BE2C (cell line): ENCODE measurements at regions not wholly inside any gene's neighbourhood (a gene's known extent, or its start where the extent isn't known, plus 50 kb on each side); places are given as distances from the start of the nearest gene placed in this dataset.
A peak's percentile ranks its signal among the peaks of the same experiment; 100 is the strongest.

Experiments
- DNase-seq: peaks from one replicate; pipeline ENCODE4 v3.0.0-alpha.2; 2020
- H3K27me3 ChIP-seq: fragments of 250-450 bp; sonication (Bioruptor Pico); 2 replicates; pipeline ENCODE4 v1.5.1; 2020; ENCODE audit warnings: mild to moderate bottlenecking
- H3K36me3 ChIP-seq: fragments of 250-450 bp; sonication (Bioruptor Pico); 2 replicates; pipeline ENCODE4 v1.5.1; 2020; ENCODE audit warnings: mild to moderate bottlenecking
- H3K4me1 ChIP-seq: fragments of 250-450 bp; sonication (Bioruptor Pico); 2 replicates; pipeline ENCODE4 v1.5.1; 2020
- H3K4me3 ChIP-seq: 2 replicates; pipeline ENCODE4 v1.5.1; 2011; ENCODE audit warnings: low read depth, low read length
- H3K9me3 ChIP-seq: fragments of 250-450 bp; sonication (Bioruptor Pico); 2 replicates; pipeline ENCODE4 v1.5.1; 2020
- CTCF ChIP-seq: IDR thresholded peaks from 2 replicates; pipeline ENCODE4 v1.5.1; 2012; ENCODE audit warnings: mild to moderate bottlenecking, low read depth, low read length

GRCh38 chr5:67908126-67908765 lies 307.3 kb upstream of the PIK3R1 start:
- DNase-seq = peak; percentile 40
- Histone ChIP-seq H3K4me1 (peaks cover 2% of the 10 kb centered on the region; the same call in 1 of the 2 replicates), H3K9me3 (no peaks in the 10 kb centered on the region; the same call in 1 of the 2 replicates), H3K4me3 (no peak overlapping the region), H3K27me3 (no peaks in the 10 kb centered on the region), H3K36me3 (no peaks in the 10 kb centered on the region)
- TF ChIP-seq CTCF = no peak

- H3K36me3 ChIP-seq = no peaks in the 10 kb centered on the region
- H3K4me1 ChIP-seq = peaks cover 2% of the 10 kb centered on the region; the same call in 1 of the 2 replicates
- DNase-seq = no peak
- no peaks in the 10 kb centered on the region for H3K27me3 ChIP-seq
- H3K4me3 ChIP-seq = no peak overlapping the region
- no peaks in the 10 kb centered on the region; the same call in 1 of the 2 replicates for H3K9me3 ChIP-seq
- no peak for TF ChIP-seq CTCF
These were observed 311.2 kb upstream of the PIK3R1 start for GRCh38 chr5:67904366-67904765.

- H3K36me3 ChIP-seq = no peaks in the 10 kb centered on the region
- H3K4me3 ChIP-seq = no peak overlapping the region
- H3K4me1 ChIP-seq = peaks cover 2% of the 10 kb centered on the region; the same call in 1 of the 2 replicates
- DNase-seq = no peak
- no peaks in the 10 kb centered on the region for H3K27me3 ChIP-seq
- no peaks in the 10 kb centered on the region; the same call in 1 of the 2 replicates for H3K9me3 ChIP-seq
- TF ChIP-seq CTCF = no peak
These were observed 311.9 kb upstream of the PIK3R1 start for GRCh38 chr5:67903656-67904055.

GRCh38 chr5:67903121-67903520 lies 312.4 kb upstream of the PIK3R1 start:
- no peak for TF ChIP-seq CTCF
- peaks cover 1% of the 10 kb centered on the region; the same call in 1 of the 2 replicates for H3K4me1 ChIP-seq
- no peaks in the 10 kb centered on the region for H3K27me3 ChIP-seq
- no peaks in the 10 kb centered on the region for H3K36me3 ChIP-seq
- H3K9me3 ChIP-seq = no peaks in the 10 kb centered on the region; the same call in 1 of the 2 replicates
- H3K4me3 ChIP-seq = no peak overlapping the region
- DNase-seq = no peak

- no peak for DNase-seq
- no peak for TF ChIP-seq CTCF
- no peak overlapping the region for H3K4me3 ChIP-seq
- H3K4me1 ChIP-seq = no peaks in the 10 kb centered on the region
- no peaks in the 10 kb centered on the region; the same call in 1 of the 2 replicates for H3K9me3 ChIP-seq
- H3K36me3 ChIP-seq = no peaks in the 10 kb centered on the region
- no peaks in the 10 kb centered on the region for H3K27me3 ChIP-seq
These were observed 313.1 kb upstream of the PIK3R1 start for GRCh38 chr5:67902497-67902830.

GRCh38 chr5:67901814-67902496 lies 313.6 kb upstream of the PIK3R1 start:
- Histone ChIP-seq H3K4me3 (no peak overlapping the region), H3K4me1 (no peaks in the 10 kb centered on the region), H3K27me3 (no peaks in the 10 kb centered on the region), H3K9me3 (no peaks in the 10 kb centered on the region; the same call in 1 of the 2 replicates), H3K36me3 (no peaks in the 10 kb centered on the region)
- DNase-seq = no peak
- TF ChIP-seq CTCF = no peak
